ENCODE measurements at regions not wholly inside any gene's neighbourhood (a gene's known extent, or its start where the extent isn't known, plus 50 kb on each side); places are given as distances from the start of the nearest gene placed in this dataset.
"Not testable (repeated sequence)": the region's sequence is repeated elsewhere in the genome, so short reads cannot be mapped to it uniquely, and the experiment has no call there.

DNA sequence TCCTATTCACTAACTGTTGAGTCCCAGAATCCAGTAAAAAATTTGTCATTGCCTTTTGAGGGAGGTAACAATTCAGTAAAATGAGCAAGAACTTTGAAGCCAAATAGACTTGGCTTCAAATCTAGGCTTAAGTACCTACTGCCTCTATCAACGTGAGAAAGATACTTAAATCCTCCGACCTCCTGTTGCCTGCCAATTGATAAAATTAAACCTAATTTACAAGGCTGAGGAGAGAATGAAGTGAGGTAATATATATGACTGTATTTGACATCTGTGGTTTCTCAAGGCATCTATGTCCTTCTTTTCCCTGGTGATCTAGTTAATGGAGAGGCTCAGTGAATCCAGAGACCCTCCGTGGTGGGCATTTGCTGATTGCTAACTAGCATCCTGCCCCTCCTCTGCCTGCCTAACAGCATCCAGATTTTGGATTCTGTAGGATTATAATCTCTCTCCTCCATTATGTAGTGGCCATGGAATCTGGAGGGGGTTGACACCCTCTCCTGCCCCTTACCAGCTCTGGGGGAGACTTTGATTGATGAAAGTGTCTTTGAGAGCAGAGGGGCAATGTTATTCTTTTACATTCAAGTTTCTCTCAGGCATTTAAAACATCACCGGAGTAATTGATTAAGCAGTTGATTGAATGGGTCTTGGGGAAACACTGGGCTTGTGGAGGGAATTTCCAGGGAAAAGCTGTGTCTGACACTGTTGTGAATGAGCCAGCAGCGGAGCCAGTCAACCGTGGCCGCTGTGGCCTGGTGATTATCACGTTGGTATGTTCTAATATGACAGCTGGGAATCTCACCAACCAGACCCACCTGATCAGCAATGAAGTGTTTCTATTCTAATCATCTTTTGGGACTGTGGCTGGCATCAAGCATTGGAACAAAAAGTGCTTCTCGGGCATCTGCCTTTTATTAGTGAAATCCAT is 140.7 kb upstream of the FAM78B start:
- no peak for DNase-seq

DNA sequence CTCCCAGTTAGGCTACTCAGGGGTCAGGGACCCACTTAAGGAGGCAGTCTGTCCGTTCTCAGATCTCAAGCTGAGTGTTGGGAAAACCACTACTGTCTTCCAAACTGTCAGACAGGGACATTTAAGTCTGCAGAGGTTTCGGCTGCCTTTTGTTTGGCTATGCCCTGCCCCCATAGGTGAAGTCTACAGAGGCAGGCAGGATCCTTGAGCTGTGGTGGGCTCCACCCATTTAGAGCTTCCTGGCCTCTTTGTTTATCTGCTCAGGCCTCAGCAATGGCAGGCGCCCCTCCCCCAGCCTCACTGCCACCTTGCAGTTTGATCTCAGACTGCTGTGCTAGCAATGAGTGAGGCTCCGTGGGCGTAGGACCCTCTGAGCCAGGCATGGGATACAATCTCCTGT is 149.5 kb upstream of the FAM78B start:
- DNase-seq: not testable (repeated sequence)

DNA sequence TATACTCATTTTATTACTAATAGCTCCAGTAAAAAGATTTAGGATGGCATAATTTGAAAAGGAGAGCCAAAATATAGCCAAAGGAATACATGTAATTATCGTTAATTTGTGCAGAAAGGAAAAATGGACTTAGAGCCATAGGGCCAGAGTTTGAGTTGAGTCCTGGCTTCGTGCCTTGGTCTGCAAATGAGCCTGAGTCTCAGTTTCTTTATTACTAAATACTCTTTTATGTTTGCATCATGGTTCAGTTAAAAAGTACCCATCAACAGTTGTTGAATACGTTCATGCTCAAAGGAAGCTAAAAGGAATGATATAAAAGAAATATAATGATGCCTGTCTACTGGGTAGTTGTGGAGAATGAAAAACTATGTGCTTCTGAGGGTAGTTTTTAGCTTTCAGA is 155.7 kb upstream of the FAM78B start:
- no peak for DNase-seq

DNA sequence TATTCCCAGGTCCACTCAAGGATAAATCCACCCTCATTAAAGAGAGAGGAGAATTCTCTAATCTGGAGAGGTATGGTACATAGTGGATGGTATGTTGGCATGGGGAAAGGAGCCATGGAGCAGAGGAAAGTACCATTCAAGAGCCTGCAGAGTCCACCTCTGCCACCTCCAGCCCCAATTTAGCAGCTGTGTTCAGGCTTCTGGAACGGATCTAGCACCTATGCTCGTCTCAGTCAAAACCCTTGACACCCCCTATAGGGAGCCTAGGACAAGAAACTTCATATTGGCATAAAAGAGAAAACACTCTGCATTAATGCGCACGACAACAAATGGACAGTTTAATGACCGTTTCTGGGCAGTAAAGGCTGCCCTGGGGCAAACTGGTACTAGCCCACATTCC is 161.1 kb upstream of the FAM78B start:
- no peak for DNase-seq

DNA sequence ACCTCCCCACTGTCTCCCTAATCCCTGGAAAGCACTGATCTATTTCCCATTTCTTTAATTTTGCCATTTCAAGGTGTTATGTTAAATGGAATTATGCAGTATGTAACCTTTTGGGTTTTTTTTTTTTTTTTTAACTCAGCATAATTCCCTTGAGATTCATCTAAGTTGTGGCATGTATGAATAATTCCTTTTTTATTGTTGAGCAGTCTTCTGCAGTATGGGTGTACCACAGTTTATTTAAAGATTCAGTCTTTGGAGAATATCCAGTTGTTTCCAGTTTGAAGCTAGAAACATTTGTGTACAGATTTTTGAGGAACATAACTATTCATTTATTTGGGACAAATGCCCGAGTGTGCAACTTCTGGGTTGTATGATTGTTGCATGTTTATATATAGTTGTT is 162.2 kb upstream of the FAM78B start:
- DNase-seq: no peak

DNA sequence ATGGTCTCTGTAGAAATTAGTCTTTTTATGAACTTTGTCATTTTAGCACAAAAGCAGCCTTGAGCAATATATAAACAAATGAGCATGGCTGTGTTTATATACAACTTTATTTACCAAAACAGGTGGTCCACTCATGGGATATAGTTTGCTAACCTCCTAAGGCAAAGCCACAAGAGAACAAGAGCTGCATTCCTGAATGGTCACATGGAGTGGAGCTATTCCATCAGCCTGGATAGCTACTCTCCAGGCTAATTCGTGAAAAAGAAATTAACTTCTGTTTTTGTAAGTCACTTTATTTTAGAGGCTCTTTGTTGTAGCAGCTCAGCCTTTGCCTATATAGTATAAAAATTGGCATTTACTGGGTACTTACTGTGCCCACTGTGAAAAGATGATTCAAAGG is 163.3 kb upstream of the FAM78B start:
- no peak for DNase-seq

DNA sequence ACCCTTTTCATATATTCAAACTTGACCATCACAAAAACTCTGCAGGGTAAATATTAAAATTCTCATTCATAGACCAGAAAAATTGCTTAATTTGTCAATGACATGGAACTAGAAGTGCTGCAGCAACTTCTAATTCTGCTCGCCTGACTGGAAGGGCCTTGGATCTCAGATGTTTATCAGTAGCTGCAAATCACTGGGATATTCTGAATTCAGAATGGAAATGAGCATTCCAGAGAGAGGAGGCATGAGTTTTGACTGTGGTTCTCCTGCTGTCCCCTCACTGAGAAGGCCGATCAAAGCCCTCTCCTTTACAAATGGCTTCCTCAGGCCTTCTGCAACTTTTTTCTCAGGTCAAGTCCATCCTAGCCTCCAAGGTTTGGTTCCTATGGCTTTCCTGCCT is 171.3 kb upstream of the FAM78B start:
- no peak for DNase-seq

DNA sequence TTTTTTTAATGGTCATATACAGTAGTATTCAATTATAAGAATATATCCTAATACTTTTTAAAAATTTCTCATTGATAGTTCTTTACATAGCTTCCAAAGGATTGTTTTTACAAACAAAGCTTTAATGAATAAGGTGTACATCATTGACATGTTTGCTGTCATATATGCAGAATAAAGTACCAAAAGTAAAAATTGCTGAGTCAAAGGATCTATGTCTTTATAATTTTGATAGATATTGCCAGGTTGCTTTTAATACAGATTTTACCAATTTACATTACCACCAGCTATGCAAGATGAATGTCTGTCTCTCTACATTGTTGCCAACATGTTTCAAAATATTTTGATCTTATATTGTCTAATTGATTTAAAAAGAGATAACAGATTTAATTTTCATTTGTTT is 173.9 kb upstream of the FAM78B start:
- DNase-seq: no peak

DNA sequence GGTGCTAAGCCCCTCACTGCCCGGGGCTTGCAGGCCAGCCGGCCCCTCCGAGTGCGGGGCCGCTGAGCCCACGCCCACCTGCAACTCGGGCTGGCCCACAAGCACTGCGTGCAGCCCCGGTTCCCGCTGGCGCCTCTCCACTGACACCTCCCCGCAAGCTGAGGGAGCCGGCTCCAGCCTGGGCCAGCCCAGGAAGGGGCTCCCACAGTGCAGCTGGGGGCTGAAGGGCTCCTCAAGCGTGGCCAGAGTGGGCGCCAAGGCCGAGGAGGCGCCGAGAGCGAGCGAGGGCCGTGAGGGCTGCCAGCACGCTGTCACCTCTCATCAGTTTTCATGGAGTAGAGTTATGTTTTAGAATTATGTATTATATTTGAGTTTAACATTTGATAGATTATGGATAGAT is 176.5 kb upstream of the FAM78B start:
- DNase-seq: no peak

DNA sequence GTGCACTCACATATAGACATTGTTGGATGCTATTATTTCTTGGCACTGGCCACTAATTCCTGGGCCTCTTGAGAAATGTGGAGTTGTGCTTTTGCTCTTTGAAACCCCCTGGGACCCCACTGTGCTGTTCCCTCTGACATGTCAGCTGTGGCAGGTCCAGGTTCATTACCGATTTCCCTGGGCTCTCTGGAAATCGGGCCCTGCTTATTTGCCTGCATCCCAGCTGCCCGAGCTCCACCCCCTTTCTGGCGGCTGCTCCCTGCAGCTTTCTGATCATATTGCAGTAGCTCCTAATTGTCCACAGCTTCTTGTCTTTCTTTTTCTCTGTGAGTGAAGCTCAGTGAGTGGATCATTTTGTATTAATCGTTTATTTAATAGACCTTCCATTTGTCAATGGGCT is 183.7 kb upstream of the FAM78B start:
- DNase-seq: no peak

DNA sequence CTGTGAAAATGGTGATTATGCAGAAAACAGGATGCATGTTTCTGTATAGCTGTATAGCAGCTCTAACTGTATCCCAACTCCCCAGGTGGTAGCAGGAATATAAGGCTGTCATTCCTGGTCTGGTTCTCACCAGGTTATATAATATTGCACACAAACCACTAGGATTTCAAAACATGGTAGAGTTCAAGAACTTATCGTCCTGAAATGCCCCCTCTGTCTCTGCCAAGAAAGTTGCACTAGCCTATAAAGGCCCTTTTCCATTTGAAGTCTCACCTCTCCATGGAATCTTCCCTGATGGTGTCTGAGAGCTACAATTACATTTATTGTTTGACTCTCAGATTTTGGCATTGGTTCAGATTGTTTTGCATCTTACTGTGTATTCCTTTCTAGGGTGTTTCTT is 184.9 kb upstream of the FAM78B start:
- no peak for DNase-seq

DNA sequence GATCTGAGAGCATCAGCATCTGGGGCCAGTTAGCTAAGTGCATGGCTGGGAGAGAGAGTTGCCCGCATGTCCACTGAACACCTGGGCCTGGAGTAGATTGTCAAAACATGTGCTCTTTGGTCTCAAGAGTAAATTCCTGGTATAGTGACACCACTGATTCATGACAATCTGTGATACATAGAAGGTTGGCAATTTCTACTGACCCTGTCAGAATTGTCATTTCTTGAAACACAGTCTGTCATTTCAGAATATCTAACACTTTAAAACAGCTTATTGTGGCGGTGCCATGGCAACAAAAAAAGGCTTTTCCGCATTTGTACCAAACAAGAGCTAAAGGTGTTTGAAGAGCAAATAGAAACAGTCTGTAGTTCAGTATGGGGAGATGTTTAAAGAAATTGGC is 186.4 kb upstream of the FAM78B start:
- no peak for DNase-seq

DNA sequence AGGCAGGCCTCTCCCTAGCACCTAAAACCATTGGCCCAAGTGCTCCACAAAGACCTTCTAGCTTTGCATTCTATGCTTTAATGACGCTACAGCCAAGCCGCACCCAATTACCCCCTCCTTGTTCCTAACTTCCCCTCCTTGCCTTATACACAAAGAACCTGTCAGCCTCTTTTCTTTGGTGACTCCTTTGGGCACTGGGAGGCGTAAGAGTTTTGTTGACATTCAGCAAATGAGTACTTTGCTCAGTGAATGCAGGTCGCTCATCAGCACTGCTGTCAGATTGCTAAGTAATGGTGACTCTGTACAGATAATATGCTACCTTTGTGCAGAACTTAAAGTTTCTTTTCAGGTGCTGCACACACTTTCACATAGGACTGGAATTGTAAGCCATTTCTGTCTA is 187.6 kb upstream of the FAM78B start:
- no peak for DNase-seq

DNA sequence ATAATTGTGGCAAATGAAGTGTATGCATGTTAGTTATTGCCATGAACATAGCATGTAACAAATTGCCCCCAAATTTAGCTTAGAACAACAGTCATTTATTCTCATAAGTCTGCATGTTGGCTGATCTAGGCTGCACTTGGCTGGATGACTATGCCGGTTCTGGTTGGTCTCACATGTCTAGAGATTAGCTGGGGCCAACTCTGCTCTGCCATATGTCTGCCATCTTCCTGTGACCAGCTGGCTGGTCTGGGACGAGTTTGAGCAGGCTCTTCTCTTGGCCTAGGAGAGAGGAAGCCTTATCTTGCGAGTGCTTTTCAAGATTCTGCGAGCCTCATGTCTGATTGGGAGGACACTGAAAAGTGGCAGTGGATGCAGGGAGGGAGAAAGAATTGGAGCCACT is 198.3 kb upstream of the FAM78B start:
- no peak for DNase-seq

DNA sequence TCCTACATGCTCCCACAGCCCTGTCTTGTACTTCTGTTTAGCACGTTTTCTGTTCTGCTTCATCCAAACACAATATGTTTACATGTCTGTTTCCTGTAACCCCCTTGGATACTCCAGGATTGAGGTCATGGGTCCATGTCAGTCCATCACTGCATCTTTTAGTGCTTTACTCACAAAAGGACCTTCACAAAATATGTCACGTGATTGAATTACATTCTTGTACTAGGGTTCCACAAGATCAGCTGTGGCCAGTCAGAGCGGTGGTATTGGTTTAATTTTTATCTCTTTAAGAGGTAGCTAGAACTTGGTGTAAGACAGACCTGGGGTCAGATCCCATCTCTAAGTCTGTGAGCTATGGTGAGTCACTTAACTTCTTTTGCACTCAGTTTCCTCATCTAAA is 201.2 kb upstream of the FAM78B start:
- no peak for DNase-seq

DNA sequence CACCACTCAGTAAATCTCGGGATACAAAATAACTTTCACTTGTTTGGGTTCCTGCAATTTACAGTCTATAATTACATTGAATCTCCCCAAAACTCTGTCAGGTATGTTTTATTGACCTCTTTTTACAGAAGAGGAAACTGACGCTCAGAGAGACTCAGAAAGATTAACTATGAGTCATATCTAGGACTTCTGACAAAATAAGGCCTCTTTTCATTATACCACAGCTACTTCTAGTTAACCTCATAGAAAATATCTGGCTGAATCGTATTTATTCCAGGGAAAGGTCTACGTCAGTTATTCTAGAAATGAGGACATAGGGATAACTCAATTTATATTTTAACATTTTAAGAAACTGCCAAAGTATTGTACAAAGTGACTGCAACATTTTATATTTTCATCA is 211.1 kb upstream of the FAM78B start:
- DNase-seq: no peak

DNA sequence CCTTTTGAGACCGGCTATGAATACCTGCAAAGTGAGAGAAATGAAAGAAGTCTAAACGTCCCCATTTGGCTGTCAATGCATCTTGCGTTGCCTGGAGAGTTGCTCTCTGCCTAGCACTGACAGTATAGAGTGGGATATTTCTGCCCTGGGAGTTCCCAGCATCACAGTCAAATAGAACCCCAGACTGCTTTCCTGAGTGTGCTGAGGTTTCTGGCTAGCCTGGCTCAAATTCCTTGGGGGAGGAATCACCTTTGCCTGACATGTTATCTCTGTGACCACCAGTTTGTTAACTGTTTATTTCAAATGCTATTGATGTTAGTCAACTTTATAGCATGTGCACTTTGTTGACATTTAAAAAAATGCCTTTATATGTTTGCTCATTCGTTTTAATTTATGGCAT is 212.0 kb upstream of the FAM78B start:
- DNase-seq: no peak

DNA sequence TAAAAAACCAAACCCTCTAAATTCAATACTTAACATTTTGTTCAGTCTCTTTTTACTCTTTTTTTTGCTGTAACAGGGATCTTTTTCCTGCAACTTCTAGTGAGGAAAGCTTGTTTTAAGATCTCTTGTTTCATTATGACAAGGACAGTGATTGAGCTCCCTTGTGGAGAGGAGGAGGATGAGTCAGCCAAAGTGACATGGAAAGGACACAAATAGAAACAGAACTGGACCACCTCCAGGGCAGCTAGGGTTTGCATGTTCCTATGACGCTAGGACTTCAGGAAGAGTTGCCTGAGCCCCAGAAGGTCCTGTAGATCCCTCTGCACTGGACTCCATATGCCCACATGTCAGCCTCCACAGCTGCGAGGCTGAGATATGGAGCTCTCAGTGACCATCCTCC is 212.6 kb upstream of the FAM78B start:
- DNase-seq: no peak

DNA sequence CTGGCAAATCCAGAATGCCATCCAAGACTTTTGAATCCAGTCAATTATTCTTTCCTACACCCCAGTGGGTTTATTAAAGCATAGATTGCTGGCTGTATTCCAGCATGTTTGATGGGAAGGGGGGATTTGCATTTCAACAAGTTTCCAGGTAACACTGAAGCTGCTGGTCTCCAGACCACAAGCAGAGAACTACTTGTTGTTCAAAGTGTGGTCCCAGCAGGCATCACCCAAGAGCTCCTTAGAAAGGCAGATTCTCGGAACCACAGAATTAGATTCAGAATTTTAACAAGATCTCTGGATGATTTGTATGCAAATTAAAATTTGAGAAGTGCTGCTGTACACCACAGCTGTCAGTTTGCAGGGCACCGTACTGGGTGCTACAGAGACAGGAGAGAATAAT is 216.3 kb upstream of the FAM78B start:
- DNase-seq: no peak

DNA sequence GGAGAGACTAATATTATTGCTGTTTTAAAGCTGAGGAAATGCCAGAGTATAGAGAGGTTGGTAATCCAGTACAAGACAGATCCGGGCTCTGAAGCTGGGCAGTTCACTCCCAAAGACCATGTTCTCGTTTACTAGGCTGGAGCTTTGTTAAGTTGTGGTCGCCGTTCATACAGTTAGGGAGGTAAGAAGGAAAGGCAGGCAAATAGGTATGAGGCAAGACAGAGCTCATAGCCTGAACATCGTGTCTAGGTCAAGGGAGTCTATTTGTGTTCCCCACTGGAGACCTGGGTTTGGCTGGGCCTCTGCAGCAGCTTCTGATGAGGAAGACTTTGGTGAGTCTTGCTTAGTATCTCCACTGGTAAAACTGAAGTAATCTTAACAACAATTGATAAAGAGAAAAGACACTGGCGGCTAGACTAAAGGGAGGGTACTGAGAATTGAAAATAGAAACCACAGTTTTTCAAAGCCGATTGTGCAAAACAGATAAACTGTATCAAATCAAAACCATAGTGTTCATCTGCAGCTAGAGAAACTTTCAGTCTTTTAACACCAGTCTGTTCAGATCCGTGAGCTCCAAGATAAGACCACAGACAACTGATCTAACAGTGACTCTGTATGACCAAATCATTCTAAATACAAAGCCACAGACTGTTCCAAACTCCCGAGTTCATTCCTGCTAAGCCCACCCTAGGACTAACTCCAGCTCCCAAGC is 217.0 kb upstream of the FAM78B start:
- DNase-seq: no peak

DNA sequence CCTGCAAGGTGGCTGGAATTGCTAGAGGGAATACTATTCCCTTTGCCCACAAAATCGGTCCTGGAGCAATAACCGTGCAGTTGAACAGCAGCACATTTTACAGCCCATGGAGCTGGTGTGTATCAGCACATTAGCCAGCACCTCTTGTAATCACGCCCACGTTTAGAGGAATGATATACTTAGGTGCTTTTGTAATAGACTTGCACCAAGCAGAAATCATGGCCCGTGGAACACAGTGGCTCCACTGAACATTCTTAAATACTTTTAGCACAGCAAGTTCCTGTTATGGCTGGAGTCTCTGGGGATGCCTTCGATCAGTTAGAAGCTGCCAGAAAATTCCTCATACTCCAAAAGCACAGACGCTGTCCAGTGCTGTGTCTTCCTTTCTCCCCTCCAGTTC is 218.1 kb upstream of the FAM78B start:
- no peak for DNase-seq

DNA sequence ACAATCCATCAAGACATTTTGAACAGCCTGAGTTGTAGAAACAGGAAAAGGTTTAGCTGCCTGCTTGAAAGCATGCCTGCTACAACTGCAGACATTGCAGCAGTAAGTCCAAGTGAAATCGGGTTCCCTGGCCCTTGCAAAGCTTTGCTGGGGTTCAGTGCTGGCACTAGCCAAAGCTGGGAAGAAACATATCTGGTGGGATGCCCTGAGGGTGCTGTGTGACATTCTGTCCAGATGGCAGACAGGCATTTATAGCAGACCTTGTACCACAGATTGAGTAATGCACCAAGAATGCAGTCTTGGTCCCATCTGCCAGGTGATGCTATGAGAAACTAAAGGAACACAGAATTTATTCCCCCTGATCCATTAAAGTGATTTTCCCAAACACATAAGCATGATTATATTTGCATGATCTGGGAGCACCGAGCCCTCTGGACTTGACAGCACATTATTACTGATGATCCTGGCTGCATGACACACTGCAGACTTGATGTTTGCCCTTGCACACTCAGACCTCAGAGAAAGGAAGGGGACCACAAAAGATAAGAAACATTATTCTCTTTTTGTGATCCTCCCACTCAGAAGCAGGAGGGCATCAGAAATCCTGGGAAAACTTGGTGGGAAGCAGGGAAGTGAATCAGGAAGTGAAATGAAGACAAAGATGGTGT is 223.7 kb upstream of the FAM78B start:
- no peak for DNase-seq

DNA sequence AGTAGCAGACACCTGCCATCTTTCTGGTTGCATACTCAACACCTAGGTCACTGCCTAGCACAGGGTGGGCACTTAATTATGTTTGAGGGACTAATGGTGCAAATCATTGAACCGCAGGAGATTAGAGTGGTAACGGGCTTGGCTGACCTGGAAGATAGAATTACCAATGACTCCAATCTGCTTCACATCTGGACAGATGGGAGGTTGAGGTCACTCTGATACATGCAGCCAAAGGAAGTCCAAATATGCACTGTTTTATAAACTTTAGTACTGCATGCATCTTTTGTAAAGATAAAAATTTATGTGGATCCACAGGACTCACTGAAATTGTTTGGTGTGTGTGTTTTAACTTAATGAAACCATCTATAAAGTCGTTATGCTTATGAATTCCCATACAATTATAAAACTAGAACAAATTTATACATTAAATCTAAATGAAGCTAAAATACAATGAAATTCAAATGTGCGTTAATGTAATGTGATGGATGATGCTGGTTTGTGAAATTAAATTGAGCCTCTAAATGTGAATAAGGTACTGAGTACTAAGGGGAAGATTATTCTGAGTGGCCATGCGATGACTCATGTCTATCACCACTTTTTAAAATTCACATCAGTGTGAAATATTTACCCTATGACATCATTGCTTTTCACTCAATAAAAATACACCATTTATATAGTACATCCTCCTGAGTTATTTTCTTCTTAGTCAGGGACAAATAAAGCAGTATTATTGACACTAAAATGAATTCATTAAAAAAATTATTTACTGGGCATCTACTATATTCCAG is 224.7 kb upstream of the FAM78B start:
- DNase-seq: no peak
